Stimulated activated CD8-positive, alpha-beta memory T cell treated with anti-CD3 and anti-CD28 coated beads, Interleukin-7, amount 100 ng/mL, for 48 hours (primary cell): ENCODE measurements at regions not wholly inside any gene's neighbourhood (a gene's known extent, or its start where the extent isn't known, plus 50 kb on each side); places are given as distances from the start of the nearest gene placed in this dataset.

Source experiments
- DNase-seq, 2 donors: peaks; one replicate each; pipeline ENCODE4 v3.0.0-alpha.2; 2020; ENCODE audit warnings: low read depth in 1 of 2; ENCODE audit errors: extremely low read depth in 1 of 2

DNA sequence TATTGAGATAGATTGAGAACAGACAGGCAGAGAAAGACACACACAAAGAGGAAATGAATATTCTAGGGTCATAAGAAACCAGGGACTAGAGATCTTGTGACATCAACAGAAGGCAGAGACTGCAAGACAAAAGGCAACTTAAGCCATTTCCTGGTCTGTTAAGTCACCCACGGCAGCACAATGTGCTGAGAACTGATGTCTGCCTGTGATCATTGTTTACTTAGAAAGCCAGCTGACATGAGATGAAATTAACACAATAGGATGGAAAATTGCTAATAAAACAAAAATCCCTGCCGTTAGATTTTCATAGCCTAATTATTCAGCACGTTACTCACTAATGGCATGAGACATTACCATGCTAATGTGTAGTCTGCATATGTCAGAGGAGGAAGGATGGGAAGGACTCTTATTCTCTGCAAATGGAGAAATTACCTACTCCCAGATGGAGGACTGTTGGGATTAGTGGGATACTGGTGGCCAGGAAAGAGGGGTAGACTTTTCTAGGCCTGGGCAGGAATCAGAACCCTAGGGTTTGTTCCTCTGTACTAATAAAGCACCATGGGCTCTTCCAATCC lies 191.3 kb upstream of the PODXL start:
- no peak for DNase-seq

- DNase-seq, result no peak
Observed at GRCh38 chr7:131745390-131746248, 189.2 kb upstream of the PODXL start.

DNA sequence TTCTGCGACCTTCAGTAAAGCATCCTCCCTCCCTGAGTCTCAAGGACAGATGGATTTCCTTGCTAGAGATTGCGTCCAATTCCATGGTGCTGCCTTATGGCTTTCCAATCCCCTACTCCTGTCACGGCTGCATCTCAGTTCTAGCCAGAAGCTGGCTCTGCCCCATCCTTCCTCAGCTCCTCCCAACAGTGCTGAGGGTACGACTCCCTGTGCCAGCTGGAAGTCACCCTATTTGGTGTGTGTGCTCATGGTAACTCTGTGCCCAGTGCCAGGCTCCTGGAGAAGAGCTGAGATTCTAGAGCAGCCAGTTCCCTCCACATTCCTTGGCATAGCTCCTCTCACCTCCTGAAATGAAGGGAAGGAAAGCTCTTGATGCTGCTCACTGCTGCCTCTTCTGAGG lies 185.0 kb upstream of the PODXL start:
- DNase-seq, result no peak

- no peak for DNase-seq
Observed at GRCh38 chr7:131737746-131738465, 181.5 kb upstream of the PODXL start.

- DNase-seq, result no peak
Observed at GRCh38 chr7:131735101-131735500, 178.7 kb upstream of the PODXL start.

- DNase-seq, result no peak
Observed at GRCh38 chr7:131733604-131734003, 177.2 kb upstream of the PODXL start.

DNA sequence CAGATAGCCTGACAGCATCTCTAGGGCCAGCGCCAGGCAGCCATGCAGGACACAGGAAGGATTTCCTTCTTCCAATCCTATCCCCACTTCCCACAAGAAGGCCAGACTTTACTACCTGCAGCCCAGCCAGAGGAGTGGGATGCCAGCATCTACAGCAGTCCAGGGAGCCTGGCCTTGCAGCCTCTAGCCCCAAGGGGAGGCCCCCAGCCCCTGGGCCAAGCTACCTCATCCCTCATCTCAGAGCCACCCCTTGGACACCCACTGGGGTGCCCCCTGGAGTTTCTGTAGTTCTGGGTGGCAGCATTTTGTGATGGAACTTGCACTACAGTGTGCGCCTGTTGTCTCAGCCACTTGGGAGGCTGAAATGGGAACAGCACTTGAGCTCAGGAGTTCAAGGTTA lies 170.8 kb upstream of the PODXL start:
- no peak for DNase-seq

- DNase-seq, result no peak
Observed at GRCh38 chr7:131726686-131727085, 170.3 kb upstream of the PODXL start.

DNA sequence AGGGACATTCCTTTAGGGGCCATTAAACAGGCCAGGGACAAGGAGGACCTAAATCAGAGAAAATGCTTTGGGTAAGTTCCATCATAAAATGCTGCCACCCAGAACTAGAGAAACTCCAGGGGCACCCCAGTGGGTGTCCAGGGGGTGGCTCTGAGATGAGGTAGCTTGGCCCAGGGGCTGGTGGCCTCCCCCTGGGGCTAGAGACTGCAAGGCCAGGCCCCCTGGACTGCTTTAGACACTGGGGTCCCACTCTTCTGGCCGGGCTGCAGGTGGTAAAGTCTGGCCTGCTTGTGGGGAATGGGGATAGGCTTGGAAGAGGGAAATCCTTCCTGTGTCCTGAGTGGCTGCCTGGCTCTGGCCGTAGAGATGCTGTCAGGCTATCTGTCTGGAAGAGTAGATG lies 169.6 kb upstream of the PODXL start:
- no peak for DNase-seq

DNA sequence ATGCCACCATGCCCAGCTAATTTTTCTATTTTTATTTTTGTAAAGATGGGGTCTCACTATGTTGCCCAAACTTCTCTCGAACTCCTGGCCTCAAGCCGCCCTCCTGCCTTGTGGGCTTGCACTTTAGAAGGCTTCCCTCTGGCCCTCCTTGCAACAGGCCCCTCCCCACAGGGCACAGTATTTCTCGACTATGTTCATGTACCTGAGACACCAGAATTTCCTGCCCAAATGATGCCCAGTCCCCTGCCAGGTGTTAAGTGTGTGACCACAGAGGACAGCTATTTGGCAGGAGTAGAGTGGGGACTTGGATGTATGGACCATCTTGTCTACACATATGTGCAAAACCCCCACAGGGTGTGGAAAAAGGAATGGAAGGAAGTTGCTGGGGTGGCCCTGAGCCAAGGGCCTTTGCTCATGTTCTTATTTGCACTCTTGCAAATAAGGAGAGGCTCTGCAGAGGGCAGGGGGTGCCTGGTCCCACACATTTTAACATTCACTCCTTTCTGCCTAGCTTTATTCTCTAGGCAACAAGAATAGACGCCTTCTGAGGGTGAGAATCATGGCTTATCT lies 168.4 kb upstream of the PODXL start:
- no peak for DNase-seq

GRCh38 chr7:131723926-131724325 lies 167.5 kb upstream of the PODXL start:
- DNase-seq, result no peak

DNA sequence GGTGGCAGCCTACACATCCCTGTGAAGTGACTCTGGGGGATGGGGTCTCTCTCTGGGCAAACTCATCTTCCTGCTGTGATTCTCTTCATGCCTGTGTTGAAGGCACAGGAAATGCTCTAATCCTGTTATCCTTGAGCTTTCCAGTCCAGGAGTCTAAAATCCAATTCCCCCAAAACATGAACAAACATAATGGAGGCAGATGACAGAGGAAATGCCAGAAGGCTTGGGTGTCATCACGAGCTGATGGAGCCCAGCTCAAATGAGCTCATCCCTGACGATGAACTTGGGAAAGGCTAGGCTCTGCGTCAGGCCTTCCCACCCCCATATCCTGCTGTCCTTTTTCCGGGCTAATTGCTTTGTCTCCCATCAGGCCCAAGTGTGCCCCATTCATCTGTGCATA lies 165.9 kb upstream of the PODXL start:
- no peak for DNase-seq

DNA sequence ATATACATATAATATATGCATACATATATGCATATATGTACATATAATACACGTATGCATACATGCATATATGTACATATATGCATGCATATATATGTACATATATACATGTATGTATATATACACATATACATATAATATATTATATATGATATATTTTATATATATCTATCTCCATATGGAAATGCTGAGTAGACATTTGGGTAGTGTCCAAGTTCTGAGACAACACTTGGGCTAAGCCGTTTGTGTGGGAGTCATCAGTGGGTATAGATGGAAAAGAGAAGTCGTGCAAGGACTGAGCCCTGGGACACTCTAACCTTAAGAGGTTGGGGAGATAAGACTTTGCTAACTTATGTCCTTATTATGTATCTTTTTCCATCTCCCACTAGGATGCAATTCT lies 165.2 kb upstream of the PODXL start:
- DNase-seq, result no peak

GRCh38 chr7:131720703-131721102 lies 164.3 kb upstream of the PODXL start:
- DNase-seq, result no peak

DNA sequence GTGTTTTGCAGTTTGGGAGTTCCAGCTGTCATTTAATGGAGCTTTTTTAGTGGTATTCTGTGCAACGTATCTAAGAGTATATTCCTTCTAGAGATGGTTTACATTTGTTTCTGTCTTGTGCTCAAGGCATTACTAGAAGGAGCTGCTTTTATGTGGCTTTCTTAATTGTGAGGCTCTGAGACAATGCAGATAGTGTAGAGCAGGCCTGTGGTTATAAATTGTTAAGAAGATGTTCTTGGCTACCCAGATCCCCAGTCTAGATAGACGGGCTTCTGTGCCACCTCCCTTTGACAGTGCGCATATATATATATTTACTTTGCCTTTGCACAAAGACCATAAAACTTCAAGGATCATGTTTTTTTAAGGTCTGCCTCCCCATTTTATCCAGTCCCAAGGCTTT lies 160.8 kb upstream of the PODXL start:
- no peak for DNase-seq

GRCh38 chr7:131699323-131699722 lies 142.9 kb upstream of the PODXL start:
- DNase-seq, result no peak

- peak; percentile 15 to 34 for DNase-seq
Observed at GRCh38 chr7:131692131-131692960, 135.9 kb upstream of the PODXL start.

GRCh38 chr7:131691454-131692130 lies 135.2 kb upstream of the PODXL start:
- DNase-seq, result no peak

DNA sequence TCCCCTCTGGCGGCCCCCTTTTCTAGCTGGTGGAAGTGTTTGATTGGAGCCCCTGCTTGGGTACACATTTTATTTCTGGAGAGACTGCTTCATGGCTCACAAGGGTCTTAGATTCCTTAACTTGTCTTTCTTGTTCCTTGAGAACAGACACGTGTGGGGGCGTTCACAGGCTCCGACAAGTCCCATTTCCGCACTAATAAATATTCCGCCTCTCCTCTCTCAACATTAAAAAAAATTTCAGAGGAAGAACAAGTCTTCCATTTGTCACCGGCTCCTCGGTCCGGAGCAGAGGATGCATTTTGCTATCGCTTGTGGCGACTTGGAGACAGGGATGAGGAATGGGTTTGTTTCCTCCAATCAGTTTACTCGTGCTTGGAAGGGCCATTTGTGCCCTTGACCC lies 134.0 kb upstream of the PODXL start:
- no peak for DNase-seq

DNA sequence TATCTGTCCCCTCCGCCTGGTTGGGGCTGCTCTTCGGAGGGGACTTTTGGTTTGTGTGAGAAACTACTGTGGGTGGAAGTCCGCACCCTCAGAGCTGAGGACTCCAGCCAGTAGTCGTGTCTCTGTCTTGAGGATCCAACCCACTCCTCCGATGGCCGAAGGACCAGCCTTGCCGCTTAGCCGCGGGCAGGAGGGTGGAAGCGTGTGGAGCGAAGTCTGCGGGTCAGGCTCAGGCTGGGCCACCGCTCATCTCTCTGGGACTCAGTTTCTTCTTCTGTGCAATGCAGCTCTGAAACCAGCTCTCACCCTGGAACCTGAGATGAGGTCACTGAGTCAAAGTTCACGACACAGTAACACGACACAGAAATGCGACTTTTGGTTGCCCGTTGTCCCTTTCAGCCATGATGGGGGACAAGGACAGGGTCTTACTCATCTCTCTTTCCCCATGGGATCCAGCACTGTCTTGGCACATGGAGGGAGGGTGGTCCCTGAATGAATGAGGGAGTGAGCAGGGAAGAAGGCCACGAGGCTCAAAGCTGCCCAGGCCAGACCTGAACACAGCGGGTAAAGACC lies 133.3 kb upstream of the PODXL start:
- no peak for DNase-seq
